H9 (cell line): ENCODE measurements at regions not wholly inside any gene's neighbourhood (a gene's known extent, or its start where the extent isn't known, plus 50 kb on each side); places are given as distances from the start of the nearest gene placed in this dataset.

Source experiments
- DNase-seq: peaks from one replicate; pipeline ENCODE4 v3.0.0-alpha.2; 2017
- H2AFZ ChIP-seq: one replicate; pipeline ENCODE4 v1.6.1; 2013; ENCODE audit warnings: mild to moderate bottlenecking, low read length, control low read depth, moderate library complexity
- H2AK5ac ChIP-seq: 2 replicates; pipeline ENCODE4 v1.6.1; 2013; ENCODE audit warnings: low read length, control low read depth, mixed read lengths; ENCODE audit not compliant: insufficient read length
- H2BK120ac ChIP-seq: one replicate; pipeline ENCODE4 v1.6.1; 2013; ENCODE audit warnings: low read depth, mild to moderate bottlenecking, low read length, control low read depth, inconsistent platforms; ENCODE audit not compliant: poor library complexity, severe bottlenecking
- H2BK12ac ChIP-seq: 2 replicates; pipeline ENCODE4 v1.6.1; 2013; ENCODE audit warnings: low read length, control low read depth, mixed read lengths, low read depth; ENCODE audit not compliant: insufficient read length
- H2BK15ac ChIP-seq: 2 replicates; pipeline ENCODE4 v1.6.1; 2013; ENCODE audit warnings: low read depth, low read length, control low read depth
- H2BK20ac ChIP-seq: one replicate; pipeline ENCODE4 v1.6.1; 2013; ENCODE audit warnings: low read depth, mild to moderate bottlenecking, low read length, control low read depth, inconsistent platforms; ENCODE audit not compliant: poor library complexity, severe bottlenecking
- H2BK5ac ChIP-seq: 2 replicates; pipeline ENCODE4 v1.6.1; 2013; ENCODE audit warnings: low read length, control low read depth, mixed read lengths; ENCODE audit not compliant: insufficient read length
- H3K14ac ChIP-seq: 2 replicates; pipeline ENCODE4 v1.6.1; 2013; ENCODE audit warnings: low read length, control low read depth; ENCODE audit not compliant: insufficient read depth
- H3K18ac ChIP-seq: 2 replicates; pipeline ENCODE4 v1.6.1; 2013; ENCODE audit warnings: low read depth, mild to moderate bottlenecking, mixed read lengths, low read length, control low read depth; ENCODE audit not compliant: insufficient read length
- H3K23ac ChIP-seq: 2 replicates; pipeline ENCODE4 v1.6.1; 2013; ENCODE audit warnings: low read length, control low read depth, mixed read lengths, low read depth; ENCODE audit not compliant: insufficient read length
- H3K23me2 ChIP-seq: 2 replicates; pipeline ENCODE4 v1.6.1; 2013; ENCODE audit warnings: low read depth, mild to moderate bottlenecking, mixed read lengths, low read length, control low read depth; ENCODE audit not compliant: insufficient read length, poor library complexity, severe bottlenecking
- H3K27ac ChIP-seq: 2 replicates; pipeline ENCODE4 v1.5.1; 2013; ENCODE audit warnings: low read length, control low read depth, mixed read lengths, low read depth; ENCODE audit not compliant: insufficient read length
- H3K27me3 ChIP-seq: 2 replicates; pipeline ENCODE4 v1.6.1; 2013; ENCODE audit warnings: low read length, control low read depth, inconsistent platforms; ENCODE audit not compliant: insufficient read depth
- H3K4ac ChIP-seq: 2 replicates; pipeline ENCODE4 v1.6.1; 2013; ENCODE audit warnings: low read depth, mild to moderate bottlenecking, control low read depth, inconsistent platforms, low read length, moderate library complexity
- H3K4me1 ChIP-seq: 2 replicates; pipeline ENCODE4 v1.6.1; 2013; ENCODE audit warnings: low read length, control low read depth, inconsistent platforms; ENCODE audit not compliant: insufficient read depth
- H3K4me2 ChIP-seq: 2 replicates; pipeline ENCODE4 v1.6.1; 2013; ENCODE audit warnings: low read length, control low read depth, mixed read lengths; ENCODE audit not compliant: insufficient read length, insufficient read depth
- H3K56ac ChIP-seq: 2 replicates; pipeline ENCODE4 v1.6.1; 2013; ENCODE audit warnings: low read depth, mild to moderate bottlenecking, mixed read lengths, low read length, control low read depth; ENCODE audit not compliant: insufficient read length
- H3K79me1 ChIP-seq: 2 replicates; pipeline ENCODE4 v1.6.1; 2013; ENCODE audit warnings: low read depth, mild to moderate bottlenecking, moderate library complexity, low read length, control low read depth, inconsistent platforms; ENCODE audit not compliant: insufficient read depth, poor library complexity, severe bottlenecking
- H3K79me2 ChIP-seq: 2 replicates; pipeline ENCODE4 v1.6.1; 2013; ENCODE audit warnings: low read length, control low read depth, inconsistent platforms; ENCODE audit not compliant: insufficient read depth
- H3K9ac ChIP-seq: 2 replicates; pipeline ENCODE4 v1.6.1; 2013; ENCODE audit warnings: low read length, control low read depth, mixed read lengths; ENCODE audit not compliant: insufficient read length; ENCODE audit errors: extremely low read depth
- H3K9me3 ChIP-seq: one replicate; pipeline ENCODE4 v1.6.1; 2013; ENCODE audit warnings: low read depth, low read length, inconsistent platforms; ENCODE audit not compliant: control insufficient read depth
- H3T11ph ChIP-seq: one replicate; pipeline ENCODE4 v1.6.1; 2013; ENCODE audit warnings: mild to moderate bottlenecking, low read length, control low read depth, inconsistent platforms
- H4K20me1 ChIP-seq: one replicate; pipeline ENCODE4 v1.6.1; 2013; ENCODE audit not compliant: control insufficient read depth, insufficient read length, insufficient read depth
- H4K5ac ChIP-seq: 2 replicates; pipeline ENCODE4 v1.6.1; 2013; ENCODE audit warnings: low read depth, mild to moderate bottlenecking, mixed read lengths, low read length, control low read depth; ENCODE audit not compliant: insufficient read length
- H4K8ac ChIP-seq: replicated peaks from 2 replicates; pipeline ENCODE4 v1.6.1; 2013; ENCODE audit warnings: low read length, control low read depth, mixed read lengths, low read depth; ENCODE audit not compliant: insufficient read length
- H4K91ac ChIP-seq: 2 replicates; pipeline ENCODE4 v1.6.1; 2013; ENCODE audit warnings: low read depth, mild to moderate bottlenecking, moderate library complexity, mixed read lengths, low read length, control low read depth; ENCODE audit not compliant: insufficient read length
- H3K27ac Mint-ChIP-seq, 3 experiments: 2 replicates in 2 of 3; 3 replicates in 1 of 3; pipeline ENCODE4 v1.8.0; 2020 to 2021; ENCODE audit warnings: mixed read lengths in 3 of 3, mild to moderate bottlenecking in 1 of 3, moderate library complexity in 1 of 3
- H3K27me3 Mint-ChIP-seq: 2 replicates; pipeline ENCODE4 v1.8.0; 2021; ENCODE audit warnings: low read depth, mild to moderate bottlenecking, moderate library complexity, mixed read lengths
- H3K36me3 Mint-ChIP-seq, 3 experiments: 2 replicates in 2 of 3; 3 replicates in 1 of 3; pipeline ENCODE4 v1.8.0; 2020 to 2021; ENCODE audit warnings: low read depth in 3 of 3, mixed read lengths in 3 of 3; ENCODE audit not compliant: insufficient read depth in 1 of 3
- H3K4me1 Mint-ChIP-seq, 2 experiments: 2 replicates each; pipeline ENCODE4 v1.8.0; 2020; ENCODE audit warnings: mixed read lengths in 2 of 2
- H3K4me3 Mint-ChIP-seq, 2 experiments: 2 replicates in 1 of 2; 3 replicates in 1 of 2; pipeline ENCODE4 v1.8.0; 2020 to 2021; ENCODE audit warnings: mild to moderate bottlenecking in 2 of 2, mixed read lengths in 2 of 2, moderate library complexity in 1 of 2
- H3K9me3 Mint-ChIP-seq, 2 experiments: 2 replicates in 1 of 2; 3 replicates in 1 of 2; pipeline ENCODE4 v1.8.0; 2020; ENCODE audit warnings: mild to moderate bottlenecking in 2 of 2, mixed read lengths in 2 of 2, moderate library complexity in 1 of 2
- CTCF ChIP-seq: fragments of 200-600 bp; sonication (generic); conservative IDR thresholded peaks from 3 replicates; pipeline ENCODE4 v1.8.0; 2021; ENCODE audit warnings: antibody characterized with exemption, mild to moderate bottlenecking
- WGBS: extraction: QIAGEN DNeasy Blood & Tissue Kit; methylation state at CpG from one replicate; pipeline ENCODE4 v1.1.7; 2013; ENCODE audit warnings: missing lambda C conversion rate, low lambda C conversion rate, mixed read lengths; ENCODE audit not compliant: insufficient read length; ENCODE audit errors: extremely low coverage; 5-methylcytosine and 5-hydroxymethylcytosine counted together

- Histone ChIP-seq H3K14ac (no peak overlapping the region), H3K18ac (no peak overlapping the region), H3K79me2 (no peaks in the 10 kb centered on the region), H2BK20ac (no peak overlapping the region), H2BK120ac (no peak overlapping the region), H3K79me1 (no peaks in the 10 kb centered on the region), H4K91ac (no peak overlapping the region), H3K23ac (no peak overlapping the region), H2BK15ac (no peak overlapping the region), H3K27me3 (no peaks in the 10 kb centered on the region), H4K5ac (no peak overlapping the region), H3K4ac (no peak overlapping the region), H3K27ac (no peak overlapping the region), H3T11ph (no peak overlapping the region), H3K4me1 (no peaks in the 10 kb centered on the region), H3K4me2 (no peak overlapping the region), H2BK5ac (no peak overlapping the region), H3K23me2 (no peaks in the 10 kb centered on the region), H4K8ac (no peak overlapping the region), H2AFZ (no peak overlapping the region), H2AK5ac (no peak overlapping the region), H3K9me3 (no peaks in the 10 kb centered on the region), H3K56ac (no peak overlapping the region), H3K9ac (no peak overlapping the region), H4K20me1 (no peaks in the 10 kb centered on the region), H2BK12ac (no peak overlapping the region)
- H3K27me3 Mint-ChIP-seq: no peaks in the 10 kb centered on the region
- H3K36me3 Mint-ChIP-seq: no peaks in the 10 kb centered on the region
- WGBS: no CpG with 5 or more reads among the region's 4 CpGs
- H3K27ac Mint-ChIP-seq: no peak overlapping the region
- no peak for TF ChIP-seq CTCF
- H3K9me3 Mint-ChIP-seq: no peaks in the 10 kb centered on the region
- H3K4me3 Mint-ChIP-seq: no peak overlapping the region
- 0 out of 4 replicates have a peak, but pooled peaks cover 0 to 3% of the 10 kb centered on the region in 2 experiments for H3K4me1 Mint-ChIP-seq
- no peak for DNase-seq
Observed at GRCh38 chr12:19891936-19892591, 452.8 kb downstream of the AEBP2 start.
